ENCODE measurements at regions not wholly inside any gene's neighbourhood (a gene's known extent, or its start where the extent isn't known, plus 50 kb on each side); places are given as distances from the start of the nearest gene placed in this dataset.

DNA sequence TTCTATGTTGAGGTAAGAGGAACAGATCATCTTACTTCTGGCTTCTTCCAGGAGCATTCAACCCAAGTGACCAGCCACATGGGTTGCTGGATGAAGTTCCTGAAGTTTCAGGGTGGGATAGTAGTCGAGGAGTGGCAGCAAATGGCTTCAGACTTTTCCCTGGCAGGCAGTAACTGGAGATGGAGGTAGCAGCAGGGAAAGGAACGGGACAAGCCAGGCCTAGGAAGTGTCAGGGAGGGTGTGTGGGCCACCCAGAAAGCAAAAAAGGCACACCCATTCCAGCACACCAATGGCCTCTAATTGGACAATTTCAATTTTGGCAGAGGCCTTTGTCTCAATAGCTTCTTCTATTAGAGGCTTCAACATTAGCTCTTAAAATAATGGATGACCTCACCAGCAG is 498.6 kb upstream of the ATP11B start:
- no peak overlapping the region for H2AK9ac ChIP-seq (replicated peaks; ENCODE audit: low read depth, low read length, poor library complexity)
- H4K20me1 ChIP-seq (ENCODE audit: insufficient read depth, low read length): no peaks in the 10 kb centered on the region
- no peak overlapping the region for H2BK120ac ChIP-seq (ENCODE audit: low read depth, low read length)
- ChIA-PET POLR2A (ENCODE audit: unreplicated experiment) (no interaction called here), CTCF (no interaction called here)
- no peaks in the 10 kb centered on the region for H3K36me3 ChIP-seq (ENCODE audit: control insufficient read depth, insufficient read depth, low read length)
- no peak overlapping the region for H3K4ac ChIP-seq (ENCODE audit: low read depth, low read length)
- intact Hi-C loops (cut with micrococcal nuclease) (no loop called here), in situ Hi-C loops (cut with MboI; ENCODE audit: low sequenced_read_pairs) (no loop called here), dilution Hi-C loops (cut with HindIII; ENCODE audit: low sequenced_read_pairs, unreplicated experiment) (no loop called here)
- no peaks in the 10 kb centered on the region for H3K27me3 ChIP-seq (ENCODE audit: control insufficient read depth, insufficient read depth, low read length)
- no TSS peak for BruUV-seq (replicated peaks)
- H2BK5ac ChIP-seq (ENCODE audit: low read depth, low read length, poor library complexity, severe bottlenecking): no peak overlapping the region
- H2BK20ac ChIP-seq (ENCODE audit: low read depth, low read length): no peak overlapping the region
- H4K5ac ChIP-seq (ENCODE audit: low read depth, low read length): no peak overlapping the region
- no peak overlapping the region for H3K4me2 ChIP-seq (ENCODE audit: low read depth, low read length)
- TF ChIP-seq FOS (IDR thresholded peaks at IDR 0.05; ENCODE audit: low read depth, low read length): no peak
- TF ChIP-seq MXI1 (IDR thresholded peaks at IDR 0.05; ENCODE audit: borderline replicate concordance, low read depth, low read length): no peak
- TF ChIP-seq SMC3 (IDR thresholded peaks at IDR 0.05; ENCODE audit: low read depth, low read length): no peak
- no peak for TF ChIP-seq POLR2A (IDR thresholded peaks at IDR 0.05; ENCODE audit: low read depth, low read length)
- no peak for TF ChIP-seq NFE2L2 (IDR thresholded peaks at IDR 0.05; ENCODE audit: low read depth, low read length)
- TF ChIP-seq, protein P1, sequence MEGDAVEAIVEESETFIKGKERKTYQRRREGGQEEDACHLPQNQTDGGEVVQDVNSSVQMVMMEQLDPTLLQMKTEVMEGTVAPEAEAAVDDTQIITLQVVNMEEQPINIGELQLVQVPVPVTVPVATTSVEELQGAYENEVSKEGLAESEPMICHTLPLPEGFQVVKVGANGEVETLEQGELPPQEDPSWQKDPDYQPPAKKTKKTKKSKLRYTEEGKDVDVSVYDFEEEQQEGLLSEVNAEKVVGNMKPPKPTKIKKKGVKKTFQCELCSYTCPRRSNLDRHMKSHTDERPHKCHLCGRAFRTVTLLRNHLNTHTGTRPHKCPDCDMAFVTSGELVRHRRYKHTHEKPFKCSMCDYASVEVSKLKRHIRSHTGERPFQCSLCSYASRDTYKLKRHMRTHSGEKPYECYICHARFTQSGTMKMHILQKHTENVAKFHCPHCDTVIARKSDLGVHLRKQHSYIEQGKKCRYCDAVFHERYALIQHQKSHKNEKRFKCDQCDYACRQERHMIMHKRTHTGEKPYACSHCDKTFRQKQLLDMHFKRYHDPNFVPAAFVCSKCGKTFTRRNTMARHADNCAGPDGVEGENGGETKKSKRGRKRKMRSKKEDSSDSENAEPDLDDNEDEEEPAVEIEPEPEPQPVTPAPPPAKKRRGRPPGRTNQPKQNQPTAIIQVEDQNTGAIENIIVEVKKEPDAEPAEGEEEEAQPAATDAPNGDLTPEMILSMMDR (conservative IDR thresholded peaks at IDR 0.05; ENCODE audit: low read depth, low read length): no peak
- TF ChIP-seq RCOR1 (IDR thresholded peaks at IDR 0.05; ENCODE audit: insufficient replicate concordance, low read length): no peak
- TF ChIP-seq MAFK (IDR thresholded peaks at IDR 0.05; ENCODE audit: low read depth, low read length): no peak
- TF ChIP-seq RAD21 (IDR thresholded peaks at IDR 0.05; ENCODE audit: low read length): no peak
- TF ChIP-seq CEBPB (IDR thresholded peaks at IDR 0.05; ENCODE audit: low read depth, low read length): no peak
- ATAC-seq (ENCODE audit: low read depth) (no peak), DNase-seq (no peak)
- no peaks in the 10 kb centered on the region for H3K9me1 ChIP-seq (ENCODE audit: insufficient read depth, low read length)
- H2AFZ ChIP-seq (replicated peaks; ENCODE audit: low read length, poor library complexity): no peak overlapping the region
- H2AK5ac ChIP-seq (ENCODE audit: low read depth, low read length): no peak overlapping the region
- H3K4me1 ChIP-seq (ENCODE audit: control insufficient read depth, insufficient read depth, low read length): no peaks in the 10 kb centered on the region
- H4K91ac ChIP-seq (ENCODE audit: insufficient read depth, low read depth, low read length): no peak overlapping the region
- peaks cover 10% of the 10 kb centered on the region for H3K9me3 ChIP-seq (ENCODE audit: control insufficient read depth, insufficient read depth, low read length)
- no peak overlapping the region for H3K27ac ChIP-seq (ENCODE audit: insufficient read depth, low read length)
- no peak overlapping the region for H3K56ac ChIP-seq (ENCODE audit: extremely low read depth, insufficient read depth, low read length)
- H3K23ac ChIP-seq (ENCODE audit: low read depth, low read length): no peak overlapping the region
- H3K14ac ChIP-seq (replicated peaks; ENCODE audit: low read depth, low read length): no peak overlapping the region
- H2BK15ac ChIP-seq (ENCODE audit: low read depth, low read length): no peak overlapping the region
- H4K8ac ChIP-seq (ENCODE audit: low read depth in 2 of 2, low read length in 2 of 2): no peak overlapping the region
- H3K79me1 ChIP-seq (ENCODE audit: low read depth in 1 of 2, low read length in 2 of 2): no peaks in the 10 kb centered on the region
- 20% methylated on average over 1 of the region's 2 CpGs; no CpG with 5 or more reads in 1 of the 2 experiments for WGBS, 2 experiments (ENCODE audit: extremely low coverage in 2 of 2, insufficient read length in 1 of 2)
- H3K9ac ChIP-seq (ENCODE audit: low read depth, low read length): no peak overlapping the region
- no peak overlapping the region for H3K18ac ChIP-seq (ENCODE audit: low read depth, low read length)
- no peak overlapping the region for H3K4me3 ChIP-seq (ENCODE audit: insufficient read depth, low read depth, low read length)
